HCEC 1CT (cell line): ENCODE measurements at regions not wholly inside any gene's neighbourhood (a gene's known extent, or its start where the extent isn't known, plus 50 kb on each side); places are given as distances from the start of the nearest gene placed in this dataset.
"Not testable (repeated sequence)": the region's sequence is repeated elsewhere in the genome, so short reads cannot be mapped to it uniquely, and the experiment has no call there.

ENCODE experiments used
- DNase-seq: peaks from one replicate; pipeline ENCODE4 v3.0.0-alpha.2; 2017

- no peak for DNase-seq
Measured at GRCh38 chr16:63882576-63882975, 1239.3 kb downstream of the CDH11 start.

DNA sequence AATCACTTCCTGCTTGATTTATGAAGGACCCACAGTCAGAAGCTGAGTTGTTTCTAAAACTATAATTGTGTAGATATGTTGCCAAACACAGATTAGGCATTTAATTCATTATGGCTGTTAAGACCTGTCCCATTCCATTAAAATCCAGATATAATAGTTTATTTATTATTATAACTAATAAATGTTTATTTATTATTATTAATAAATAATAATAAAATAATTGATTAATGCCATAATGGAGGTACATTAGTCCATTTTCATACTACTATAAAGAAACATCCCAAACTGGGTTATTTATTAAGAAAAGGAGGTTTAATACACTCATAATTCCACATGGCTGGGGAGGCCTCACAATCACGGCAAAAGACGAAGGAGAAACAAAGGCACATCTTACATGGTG, 1240.9 kb downstream of the CDH11 start:
- no peak for DNase-seq

- no peak for DNase-seq
Measured at GRCh38 chr16:63877401-63877800, 1244.5 kb downstream of the CDH11 start.

GRCh38 chr16:63876103-63876502, 1245.8 kb downstream of the CDH11 start:
- DNase-seq, result no peak

DNA sequence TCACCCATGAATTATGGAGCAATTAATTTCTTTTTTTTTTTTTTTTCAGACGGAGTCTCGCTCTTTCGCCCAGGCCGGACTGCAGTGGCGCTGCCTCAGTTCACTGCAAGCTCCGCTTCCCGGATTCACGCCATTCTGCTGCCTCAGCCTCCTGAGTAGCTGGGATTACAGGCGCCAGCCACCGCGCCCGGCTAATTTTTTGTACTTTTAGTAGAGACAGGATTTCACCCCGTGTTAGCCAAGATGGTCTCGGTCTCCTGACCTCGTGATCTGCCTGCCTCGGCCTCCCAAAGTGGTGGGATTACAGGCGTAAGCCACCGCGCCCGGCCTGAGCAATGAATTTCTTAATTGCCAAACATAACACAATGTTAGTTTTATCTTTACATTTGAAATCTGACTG, 1261.2 kb downstream of the CDH11 start:
- DNase-seq, result not testable (repeated sequence)

DNA sequence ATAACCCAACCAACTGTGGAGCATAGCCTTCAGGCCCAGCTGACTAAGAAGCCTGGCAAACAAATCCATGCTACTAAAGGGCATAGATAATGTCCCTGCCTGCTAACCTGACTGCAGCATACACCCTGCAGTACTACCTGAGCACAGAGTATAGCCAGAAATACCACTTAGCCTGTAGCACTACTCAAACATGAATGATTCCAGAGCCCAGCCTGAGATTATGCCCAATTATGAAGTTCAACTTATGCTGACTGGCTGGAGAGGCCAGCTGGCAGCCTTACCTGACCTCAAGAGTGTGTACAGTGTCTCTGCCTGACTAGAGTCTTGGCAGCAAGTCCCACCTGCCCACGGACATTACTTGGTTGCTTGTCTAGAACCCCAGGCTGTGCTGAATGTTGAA, 1265.3 kb downstream of the CDH11 start:
- DNase-seq, result no peak

- no peak for DNase-seq
Measured at GRCh38 chr16:63850979-63851378, 1270.9 kb downstream of the CDH11 start.

- no peak for DNase-seq
Measured at GRCh38 chr16:63841271-63841670, 1280.6 kb downstream of the CDH11 start.

GRCh38 chr16:63830061-63830460, 1291.8 kb downstream of the CDH11 start:
- no peak for DNase-seq

- no peak for DNase-seq
Measured at GRCh38 chr16:63822818-63823217, 1299.0 kb downstream of the CDH11 start.

GRCh38 chr16:63816276-63816675, 1305.6 kb downstream of the CDH11 start:
- no peak for DNase-seq

DNA sequence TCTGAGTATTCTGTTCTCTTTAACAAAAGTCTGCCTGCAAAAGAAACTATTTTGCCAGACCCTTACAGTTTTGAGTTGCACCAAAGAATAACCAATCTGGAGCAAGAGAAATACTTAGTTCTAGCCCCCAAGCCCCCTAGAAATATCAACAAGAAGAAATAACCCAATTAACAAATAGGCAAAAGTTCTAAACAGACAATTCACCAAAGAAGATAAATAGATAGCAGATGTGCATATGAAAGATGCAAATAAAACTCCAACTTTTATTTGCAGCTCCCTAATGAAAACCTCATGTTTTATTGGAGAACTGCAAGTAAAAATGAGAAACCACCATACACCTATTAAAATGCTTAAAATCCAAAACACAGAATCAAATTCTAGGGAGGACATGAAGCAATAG, 1308.0 kb downstream of the CDH11 start:
- no peak for DNase-seq

DNA sequence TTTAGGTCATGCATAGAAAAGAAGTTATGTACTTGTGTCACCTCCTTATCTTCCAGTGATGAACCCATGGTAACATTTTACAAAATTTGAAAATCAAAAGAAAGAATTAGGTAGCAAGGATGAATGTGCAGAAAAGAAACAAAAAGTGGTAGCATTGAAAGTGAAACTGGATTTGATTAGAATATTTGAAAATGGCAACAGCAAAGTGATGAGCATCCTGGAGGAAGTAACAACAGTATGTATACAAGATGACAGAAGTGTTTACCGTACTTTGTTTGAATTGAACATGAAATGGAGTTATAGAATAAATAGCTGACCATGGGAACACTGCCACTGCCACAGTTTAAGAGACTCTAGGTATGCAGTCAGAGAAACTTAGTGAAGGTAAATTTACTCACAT, 1313.1 kb downstream of the CDH11 start:
- no peak for DNase-seq

- no peak for DNase-seq
Measured at GRCh38 chr16:63806794-63807506, 1314.9 kb downstream of the CDH11 start.

- DNase-seq, result no peak
Measured at GRCh38 chr16:63804126-63804525, 1317.7 kb downstream of the CDH11 start.

DNA sequence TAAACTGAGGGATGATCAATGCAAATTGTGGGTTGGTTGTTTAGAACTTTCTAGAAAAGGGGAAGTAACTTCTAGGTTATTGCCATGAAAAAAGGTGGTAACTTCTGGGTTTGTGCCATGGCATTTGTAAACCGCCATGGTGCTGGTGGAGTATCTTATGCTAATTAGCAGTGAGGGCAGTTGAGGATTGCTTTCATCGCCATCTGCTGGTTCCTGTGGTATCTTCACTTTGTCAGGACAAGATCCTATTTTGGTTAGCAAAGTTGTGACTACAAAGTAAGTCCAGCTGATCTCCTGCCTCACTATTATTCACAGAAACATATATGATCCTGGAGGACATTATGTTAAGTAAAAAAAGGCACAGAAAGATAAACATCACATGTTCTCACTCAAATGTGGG, 1332.3 kb downstream of the CDH11 start:
- DNase-seq, result no peak

- no peak for DNase-seq
Measured at GRCh38 chr16:63787014-63787413, 1334.8 kb downstream of the CDH11 start.

DNA sequence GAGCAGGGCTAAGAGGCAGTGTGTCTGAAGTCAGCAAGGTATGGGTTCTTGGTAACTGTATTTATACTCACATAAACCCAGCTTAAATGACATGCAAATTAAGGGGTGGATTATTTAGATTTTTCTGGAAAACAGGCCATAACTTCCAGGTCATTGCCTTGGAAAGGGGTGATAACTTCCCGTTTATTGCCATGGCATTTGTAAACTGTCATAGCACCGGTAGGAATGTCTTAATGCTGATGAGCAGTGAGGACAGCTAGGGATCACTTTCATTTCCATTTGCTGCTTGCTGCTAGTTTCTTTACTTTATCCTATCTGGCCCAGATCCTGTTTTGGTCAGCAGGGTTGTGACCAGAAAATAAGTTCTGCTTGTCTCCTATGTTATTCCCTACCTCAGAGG, 1336.7 kb downstream of the CDH11 start:
- no peak for DNase-seq

DNA sequence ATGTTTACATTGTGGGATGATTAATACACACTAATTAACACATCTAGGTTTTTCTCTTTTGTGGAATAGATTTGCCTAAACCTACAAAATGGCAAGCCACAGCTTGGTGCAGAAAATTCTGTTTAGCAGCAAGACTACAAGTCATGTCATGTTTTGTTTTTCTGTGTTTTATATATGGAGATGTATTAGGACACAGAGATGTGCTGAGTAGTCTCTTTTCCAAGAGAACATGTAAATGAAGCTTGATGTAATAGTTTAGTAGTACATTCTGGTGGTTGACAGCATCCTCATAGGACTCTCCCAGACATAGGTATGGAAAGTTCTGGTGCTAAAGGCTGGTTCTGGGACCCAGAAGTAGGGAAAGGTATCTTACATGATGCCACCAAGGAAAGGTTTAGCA, 1345.4 kb downstream of the CDH11 start:
- no peak for DNase-seq

- DNase-seq, result no peak
Measured at GRCh38 chr16:63776034-63776433, 1345.8 kb downstream of the CDH11 start.

GRCh38 chr16:63774302-63774701, 1347.6 kb downstream of the CDH11 start:
- no peak for DNase-seq

DNA sequence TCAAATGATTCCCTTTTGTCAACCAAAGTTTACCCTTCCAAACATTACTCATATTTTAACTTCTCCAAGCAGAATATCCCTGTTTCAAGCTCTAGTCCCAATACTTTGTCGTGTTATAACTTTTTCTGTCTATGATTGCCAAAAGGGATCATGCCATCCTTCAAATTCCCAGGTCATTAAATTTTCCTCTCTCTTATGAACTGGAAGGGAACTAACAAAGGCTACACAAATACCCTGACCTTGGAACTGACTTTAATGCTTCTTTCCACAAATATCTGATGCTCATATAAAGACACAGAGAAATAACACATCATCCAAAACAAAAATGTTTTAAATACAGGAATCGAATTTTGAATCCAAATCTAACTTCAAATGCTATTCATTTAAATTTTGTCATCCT, 1352.7 kb downstream of the CDH11 start:
- no peak for DNase-seq

GRCh38 chr16:63760246-63760645, 1361.6 kb downstream of the CDH11 start:
- not testable (repeated sequence) for DNase-seq

GRCh38 chr16:63752347-63752746, 1369.5 kb downstream of the CDH11 start:
- DNase-seq, result no peak

DNA sequence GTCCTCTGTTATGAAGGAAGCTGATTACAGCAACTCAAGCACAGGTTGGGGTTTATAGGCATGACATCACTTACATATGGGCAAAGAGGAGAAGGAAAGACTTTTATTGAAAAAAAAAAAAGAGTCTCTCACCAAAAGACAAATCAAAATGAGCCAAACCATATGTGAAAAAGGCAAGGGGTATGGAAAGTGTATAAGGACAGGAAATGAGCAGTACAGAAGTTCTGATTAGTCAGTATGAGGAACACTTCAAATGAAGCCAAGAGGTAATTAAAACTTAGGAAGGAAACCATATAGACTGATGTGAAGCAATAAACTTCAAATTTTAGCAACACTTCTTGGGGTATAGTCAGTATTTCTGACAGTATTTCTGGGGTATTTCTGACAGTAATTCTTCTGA, 1372.6 kb downstream of the CDH11 start:
- no peak for DNase-seq
